Neural progenitor cell (in vitro differentiated cells): ENCODE measurements at regions not wholly inside any gene's neighbourhood (a gene's known extent, or its start where the extent isn't known, plus 50 kb on each side); places are given as distances from the start of the nearest gene placed in this dataset.

Source experiments
- DNase-seq: peaks from one replicate; pipeline ENCODE4 v3.0.0-alpha.2; 2016; ENCODE audit warnings: low spot score
- H2AFZ ChIP-seq: fragments of 200-600 bp; sonication (generic); replicated peaks from 2 replicates; pipeline ENCODE4 v1.6.1; 2016; ENCODE audit warnings: antibody characterized with exemption
- H3F3A ChIP-seq: fragments of 200-600 bp; sonication (generic); 2 replicates; pipeline ENCODE4 v1.6.1; 2016; ENCODE audit warnings: antibody characterized with exemption, low read depth
- H3K27ac ChIP-seq: fragments of 200-600 bp; sonication (generic); 2 replicates; pipeline ENCODE4 v1.5.1; 2016; ENCODE audit warnings: mild to moderate bottlenecking
- H3K27me3 ChIP-seq: fragments of 200-600 bp; sonication (generic); 2 replicates; pipeline ENCODE4 v1.6.1; 2016; ENCODE audit warnings: mild to moderate bottlenecking, moderate library complexity
- H3K36me3 ChIP-seq: fragments of 200-600 bp; sonication (generic); 2 replicates; pipeline ENCODE4 v1.5.1; 2016
- H3K4me1 ChIP-seq: fragments of 200-600 bp; sonication (generic); 2 replicates; pipeline ENCODE4 v1.6.1; 2016; ENCODE audit warnings: mixed run types
- H3K4me2 ChIP-seq: fragments of 200-600 bp; sonication (generic); 2 replicates; pipeline ENCODE4 v1.6.1; 2016
- H3K4me3 ChIP-seq: fragments of 200-600 bp; sonication (generic); 2 replicates; pipeline ENCODE4 v1.5.1; 2016
- H3K79me2 ChIP-seq: fragments of 200-600 bp; sonication (generic); 2 replicates; pipeline ENCODE4 v1.6.1; 2016; ENCODE audit warnings: low read depth
- H3K9ac ChIP-seq: fragments of 200-600 bp; sonication (generic); 2 replicates; pipeline ENCODE4 v1.6.1; 2016
- H3K9me3 ChIP-seq: fragments of 200-600 bp; sonication (generic); 2 replicates; pipeline ENCODE4 v1.5.1; 2016; ENCODE audit warnings: low read depth
- H4K20me1 ChIP-seq: fragments of 200-600 bp; sonication (generic); 2 replicates; pipeline ENCODE4 v1.6.1; 2016; ENCODE audit warnings: low read depth
- H3K27ac Mint-ChIP-seq: 3 replicates; pipeline ENCODE4 v1.8.0; 2021; ENCODE audit warnings: mixed read lengths
- H3K27me3 Mint-ChIP-seq: 2 replicates; pipeline ENCODE4 v1.8.0; 2022; ENCODE audit warnings: low read depth, mild to moderate bottlenecking, inconsistent platforms, moderate library complexity, mixed read lengths; ENCODE audit not compliant: insufficient read depth
- H3K36me3 Mint-ChIP-seq: 3 replicates; pipeline ENCODE4 v1.8.0; 2021; ENCODE audit warnings: mixed read lengths
- H3K4me1 Mint-ChIP-seq: 3 replicates; pipeline ENCODE4 v1.8.0; 2021; ENCODE audit warnings: mixed read lengths
- H3K4me3 Mint-ChIP-seq: 3 replicates; pipeline ENCODE4 v1.8.0; 2021; ENCODE audit warnings: mild to moderate bottlenecking, moderate library complexity, mixed read lengths
- H3K9me3 Mint-ChIP-seq: 3 replicates; pipeline ENCODE4 v1.8.0; 2020; ENCODE audit warnings: mixed read lengths
- CTCF ChIP-seq: fragments of 200-600 bp; sonication (generic); IDR thresholded peaks from 2 replicates; pipeline ENCODE4 v1.5.1; 2017; ENCODE audit warnings: antibody characterized with exemption, mild to moderate bottlenecking
- EZH2 ChIP-seq: fragments of 200-600 bp; sonication (generic); IDR thresholded peaks from 2 replicates; pipeline ENCODE4 v1.6.1; 2017; ENCODE audit warnings: antibody characterized with exemption, mild to moderate bottlenecking, moderate library complexity
- EZH2phosphoT487 ChIP-seq: fragments of 200-600 bp; sonication (generic); IDR thresholded peaks from 2 replicates; pipeline ENCODE4 v1.6.1; 2017; ENCODE audit warnings: antibody characterized with exemption

GRCh38 chr5:24817966-24818365, 173.2 kb upstream of the CDH10 start:
- TF ChIP-seq CTCF: no peak
- no peak overlapping the region for H3K4me3 ChIP-seq
- no peaks in the 10 kb centered on the region for H3F3A ChIP-seq
- no peak overlapping the region for H3K27ac Mint-ChIP-seq
- no peaks in the 10 kb centered on the region for H3K4me1 Mint-ChIP-seq
- no peak for DNase-seq
- peaks cover 2% of the 10 kb centered on the region for H3K27me3 Mint-ChIP-seq
- H3K27ac ChIP-seq: no peak overlapping the region
- H3K36me3 Mint-ChIP-seq: no peaks in the 10 kb centered on the region
- no peaks in the 10 kb centered on the region for H3K36me3 ChIP-seq
- peaks cover 4% of the 10 kb centered on the region for H3K9me3 Mint-ChIP-seq
- no peak overlapping the region for H3K9ac ChIP-seq
- H3K4me2 ChIP-seq: no peak overlapping the region
- no peak overlapping the region for H3K4me3 Mint-ChIP-seq
- H2AFZ ChIP-seq: no peak overlapping the region
- no peaks in the 10 kb centered on the region for H3K9me3 ChIP-seq
- H3K27me3 ChIP-seq: no peaks in the 10 kb centered on the region
- H4K20me1 ChIP-seq: no peaks in the 10 kb centered on the region
- H3K79me2 ChIP-seq: no peaks in the 10 kb centered on the region
- H3K4me1 ChIP-seq: no peaks in the 10 kb centered on the region

- no peaks in the 10 kb centered on the region for H3K27me3 ChIP-seq
- Mint-ChIP-seq H3K27ac (no peak overlapping the region), H3K4me1 (no peaks in the 10 kb centered on the region), H3K9me3 (no peaks in the 10 kb centered on the region), H3K4me3 (no peak overlapping the region), H3K36me3 (no peaks in the 10 kb centered on the region), H3K27me3 (peaks cover 2% of the 10 kb centered on the region)
- H3K4me3 ChIP-seq: no peak overlapping the region
- no peaks in the 10 kb centered on the region for H3K4me1 ChIP-seq
- H2AFZ ChIP-seq: no peak overlapping the region
- H3K9me3 ChIP-seq: no peaks in the 10 kb centered on the region
- no peak overlapping the region for H3K9ac ChIP-seq
- no peak overlapping the region for H3K27ac ChIP-seq
- TF ChIP-seq EZH2phosphoT487 (no peak), CTCF (no peak), EZH2 (no peak)
- H3K4me2 ChIP-seq: no peak overlapping the region
- H3K36me3 ChIP-seq: no peaks in the 10 kb centered on the region
- H4K20me1 ChIP-seq: no peaks in the 10 kb centered on the region
- H3K79me2 ChIP-seq: no peaks in the 10 kb centered on the region
- DNase-seq: no peak
- no peaks in the 10 kb centered on the region for H3F3A ChIP-seq
Observed at GRCh38 chr5:24816206-24816605, 171.4 kb upstream of the CDH10 start.

GRCh38 chr5:24805230-24805629, 160.5 kb upstream of the CDH10 start:
- H3K4me3 ChIP-seq: no peak overlapping the region
- no peak overlapping the region for H3K27ac Mint-ChIP-seq
- no peaks in the 10 kb centered on the region for H3K9me3 ChIP-seq
- no peak overlapping the region for H3K27ac ChIP-seq
- no peak overlapping the region for H3K4me2 ChIP-seq
- H3K4me3 Mint-ChIP-seq: no peak overlapping the region
- H3F3A ChIP-seq: no peaks in the 10 kb centered on the region
- no peaks in the 10 kb centered on the region for H3K4me1 Mint-ChIP-seq
- DNase-seq: no peak
- no peaks in the 10 kb centered on the region for H3K79me2 ChIP-seq
- no peaks in the 10 kb centered on the region for H3K9me3 Mint-ChIP-seq
- no peaks in the 10 kb centered on the region for H3K27me3 Mint-ChIP-seq
- H3K4me1 ChIP-seq: no peaks in the 10 kb centered on the region
- no peaks in the 10 kb centered on the region for H3K27me3 ChIP-seq
- no peaks in the 10 kb centered on the region for H3K36me3 Mint-ChIP-seq
- no peaks in the 10 kb centered on the region for H4K20me1 ChIP-seq
- H2AFZ ChIP-seq: no peak overlapping the region
- TF ChIP-seq EZH2phosphoT487 (no peak), EZH2 (no peak), CTCF (no peak)
- no peaks in the 10 kb centered on the region for H3K36me3 ChIP-seq
- H3K9ac ChIP-seq: no peak overlapping the region

GRCh38 chr5:24804221-24804681, 159.5 kb upstream of the CDH10 start:
- H3K36me3 Mint-ChIP-seq: no peaks in the 10 kb centered on the region
- H3K79me2 ChIP-seq: no peaks in the 10 kb centered on the region
- H3F3A ChIP-seq: no peaks in the 10 kb centered on the region
- H3K36me3 ChIP-seq: no peaks in the 10 kb centered on the region
- H3K9ac ChIP-seq: no peak overlapping the region
- TF ChIP-seq CTCF: no peak
- TF ChIP-seq EZH2phosphoT487: no peak
- TF ChIP-seq EZH2: no peak
- H3K4me2 ChIP-seq: no peak overlapping the region
- no peaks in the 10 kb centered on the region for H4K20me1 ChIP-seq
- no peaks in the 10 kb centered on the region for H3K9me3 ChIP-seq
- no peak overlapping the region for H3K27ac Mint-ChIP-seq
- H3K27me3 ChIP-seq: no peaks in the 10 kb centered on the region
- no peaks in the 10 kb centered on the region for H3K9me3 Mint-ChIP-seq
- no peaks in the 10 kb centered on the region for H3K4me1 Mint-ChIP-seq
- no peak overlapping the region for H2AFZ ChIP-seq
- DNase-seq: no peak
- no peak overlapping the region for H3K27ac ChIP-seq
- H3K4me1 ChIP-seq: no peaks in the 10 kb centered on the region
- H3K4me3 Mint-ChIP-seq: no peak overlapping the region
- no peaks in the 10 kb centered on the region for H3K27me3 Mint-ChIP-seq
- H3K4me3 ChIP-seq: no peak overlapping the region
